ENCODE measurements at regions not wholly inside any gene's neighbourhood (a gene's known extent, or its start where the extent isn't known, plus 50 kb on each side); places are given as distances from the start of the nearest gene placed in this dataset.

GRCh38 chr6:23367311-23367710 lies 758.7 kb upstream of the NRSN1 start:
- TF ChIP-seq EZH2phosphoT487 (IDR thresholded peaks at IDR 0.05; ENCODE audit: low read depth) (no peak), CTCF (IDR thresholded peaks at IDR 0.05; ENCODE audit: low read depth, low read length) (no peak)

Data from OCI-LY3 (cell line).